AG04450 (cell line): ENCODE measurements at regions not wholly inside any gene's neighbourhood (a gene's known extent, or its start where the extent isn't known, plus 50 kb on each side); places are given as distances from the start of the nearest gene placed in this dataset.

Experiments used
- CTCF ChIA-PET: fragments of 300-600, 350-600 bp; formaldehyde crosslinking; extraction: SDS; loops from one replicate; lab custom pipeline; 2022; ENCODE audit warnings: antibody characterized with exemption, inconsistent platforms; lab: Charles Lee
- POLR2A ChIA-PET: fragments of 350-600 bp; formaldehyde crosslinking; extraction: SDS; loops from one replicate; lab custom pipeline; 2021; ENCODE audit warnings: antibody characterized with exemption, inconsistent platforms; lab: Yijun Ruan, JAX
- DNase-seq: peaks from one replicate; pipeline ENCODE4 v3.0.0-alpha.2; 2011; ENCODE audit warnings: low read depth, low spot score
- H3K27ac ChIP-seq: one replicate; pipeline ENCODE4 v1.5.1; 2012; ENCODE audit warnings: low read depth, low read length, control low read depth
- H3K27me3 ChIP-seq: one replicate; pipeline ENCODE4 v1.6.0; 2012; ENCODE audit warnings: low read length; ENCODE audit not compliant: control insufficient read depth, insufficient read depth
- H3K4me3 ChIP-seq: 2 replicates; pipeline ENCODE4 v1.5.1; 2011; ENCODE audit warnings: mild to moderate bottlenecking, low read depth, low read length, control low read depth
- H3K9me3 ChIP-seq: 2 replicates; pipeline ENCODE4 v1.5.1; 2012; ENCODE audit warnings: low read length; ENCODE audit not compliant: control insufficient read depth, insufficient read depth
- CTCF ChIP-seq: IDR thresholded peaks from 2 replicates; pipeline ENCODE4 v1.5.1; 2011; ENCODE audit warnings: low read depth, low read length, control low read depth, inconsistent platforms

GRCh38 chr16:85265161-85265784 is 153.0 kb upstream of the CIBAR2 start:
- POLR2A ChIA-PET = no interaction called here
- Histone ChIP-seq H3K9me3 (no peaks in the 10 kb centered on the region; the same call in 1 of the 2 replicates), H3K27ac (no peak overlapping the region), H3K4me3 (no peak overlapping the region), H3K27me3 (no peaks in the 10 kb centered on the region)
- no peak for DNase-seq
- no peak for TF ChIP-seq CTCF
- CTCF ChIA-PET = interaction anchor here (0.9 kb wide), 1 partner anchor 32 kb away, joined by 3 read pairs; no protein-coding TSS in a partner anchor

GRCh38 chr16:85265810-85266209 is 153.5 kb upstream of the CIBAR2 start:
- no peak for DNase-seq
- no peak for TF ChIP-seq CTCF
- POLR2A ChIA-PET = no interaction called here
- CTCF ChIA-PET = interaction anchor here (1.8 kb wide), 1 partner anchor 13 kb away, joined by 11 read pairs; no protein-coding TSS in a partner anchor
- H3K27me3 ChIP-seq = no peaks in the 10 kb centered on the region
- H3K27ac ChIP-seq = no peak overlapping the region
- H3K4me3 ChIP-seq = no peak overlapping the region
- H3K9me3 ChIP-seq = no peaks in the 10 kb centered on the region; the same call in 1 of the 2 replicates

GRCh38 chr16:85266857-85267256 is 154.6 kb upstream of the CIBAR2 start:
- no peak overlapping the region for H3K4me3 ChIP-seq
- H3K27me3 ChIP-seq = no peaks in the 10 kb centered on the region
- CTCF ChIA-PET = interaction anchor here (0.6 to 1.8 kb wide), 3 partner anchors 14 to 455 kb away, joined by 3 to 11 read pairs (median 8); no protein-coding TSS in a partner anchor
- POLR2A ChIA-PET = no interaction called here
- H3K27ac ChIP-seq = no peak overlapping the region
- H3K9me3 ChIP-seq = no peaks in the 10 kb centered on the region; the same call in 1 of the 2 replicates
- DNase-seq = no peak
- no peak for TF ChIP-seq CTCF

GRCh38 chr16:85267414-85267945 is 155.2 kb upstream of the CIBAR2 start:
- Histone ChIP-seq H3K27ac (no peak overlapping the region), H3K9me3 (no peaks in the 10 kb centered on the region; the same call in 1 of the 2 replicates), H3K4me3 (no peak overlapping the region), H3K27me3 (no peaks in the 10 kb centered on the region)
- CTCF ChIA-PET = interaction anchor here (1.3 to 1.8 kb wide), 2 partner anchors 14 to 23 kb away, joined by 3 to 11 read pairs; no protein-coding TSS in a partner anchor
- DNase-seq = no peak
- POLR2A ChIA-PET = no interaction called here
- no peak for TF ChIP-seq CTCF

- TF ChIP-seq CTCF = no peak
- POLR2A ChIA-PET = no interaction called here
- H3K4me3 ChIP-seq = no peak overlapping the region
- no peak overlapping the region for H3K27ac ChIP-seq
- H3K9me3 ChIP-seq = no peaks in the 10 kb centered on the region
- no peaks in the 10 kb centered on the region for H3K27me3 ChIP-seq
- no peak for DNase-seq
- CTCF ChIA-PET = interaction anchor here (0.7 kb wide), 1 partner anchor 109 kb away, joined by 3 read pairs; no protein-coding TSS in a partner anchor
These were observed 156.9 kb upstream of the CIBAR2 start for GRCh38 chr16:85269165-85269564.
